ENCODE measurements at regions not wholly inside any gene's neighbourhood (a gene's known extent, or its start where the extent isn't known, plus 50 kb on each side); places are given as distances from the start of the nearest gene placed in this dataset.

- H3K4me3 ChIP-seq (ENCODE audit: low read depth, low read length), result no peak overlapping the region
- DNase-seq (ENCODE audit: low read depth), result no peak
- TF ChIP-seq CTCF (IDR thresholded peaks at IDR 0.05; ENCODE audit: insufficient read depth, low read depth, low read length, missing control alignments), result no peak
Observed at GRCh38 chr5:88452820-88453219, 184.2 kb upstream of the TMEM161B start.

- H3K4me3 ChIP-seq (ENCODE audit: low read depth, low read length), result no peak overlapping the region
- no peak for DNase-seq (ENCODE audit: low read depth)
- no peak for TF ChIP-seq CTCF (IDR thresholded peaks at IDR 0.05; ENCODE audit: insufficient read depth, low read depth, low read length, missing control alignments)
Observed at GRCh38 chr5:88450239-88450638, 181.6 kb upstream of the TMEM161B start.

- no peak for DNase-seq (ENCODE audit: low read depth)
- H3K4me3 ChIP-seq (ENCODE audit: low read depth, low read length), result no peak overlapping the region
- TF ChIP-seq CTCF (IDR thresholded peaks at IDR 0.05; ENCODE audit: insufficient read depth, low read depth, low read length, missing control alignments), result no peak
Observed at GRCh38 chr5:88438006-88438405, 169.4 kb upstream of the TMEM161B start.

- no peak for TF ChIP-seq CTCF (IDR thresholded peaks at IDR 0.05; ENCODE audit: insufficient read depth, low read depth, low read length, missing control alignments)
Observed at GRCh38 chr5:88436290-88436689, 167.6 kb upstream of the TMEM161B start.

GRCh38 chr5:88428633-88429032 lies 160.0 kb upstream of the TMEM161B start:
- no peak for TF ChIP-seq CTCF (IDR thresholded peaks at IDR 0.05; ENCODE audit: insufficient read depth, low read depth, low read length, missing control alignments)
- no peak for DNase-seq (ENCODE audit: low read depth)
- H3K4me3 ChIP-seq (ENCODE audit: low read depth, low read length), result no peak overlapping the region

More at GRCh38 chr5:88436290-88436689, 167.6 kb upstream of the TMEM161B start:
- no peak overlapping the region for H3K4me3 ChIP-seq (ENCODE audit: low read depth, low read length)
- DNase-seq (ENCODE audit: low read depth), result no peak

- TF ChIP-seq CTCF (IDR thresholded peaks at IDR 0.05; ENCODE audit: insufficient read depth, low read depth, low read length, missing control alignments), result no peak
- no peak for DNase-seq (ENCODE audit: low read depth)
- no peak overlapping the region for H3K4me3 ChIP-seq (ENCODE audit: low read depth, low read length)
Observed at GRCh38 chr5:88426441-88426840, 157.8 kb upstream of the TMEM161B start.

- DNase-seq (ENCODE audit: low read depth), result no peak
- no peak for TF ChIP-seq CTCF (IDR thresholded peaks at IDR 0.05; ENCODE audit: insufficient read depth, low read depth, low read length, missing control alignments)
- H3K4me3 ChIP-seq (ENCODE audit: low read depth, low read length), result no peak overlapping the region
Observed at GRCh38 chr5:88425124-88425523, 156.5 kb upstream of the TMEM161B start.

All from GM12865 (cell line).